ENCODE measurements at regions not wholly inside any gene's neighbourhood (a gene's known extent, or its start where the extent isn't known, plus 50 kb on each side); places are given as distances from the start of the nearest gene placed in this dataset.

DNA sequence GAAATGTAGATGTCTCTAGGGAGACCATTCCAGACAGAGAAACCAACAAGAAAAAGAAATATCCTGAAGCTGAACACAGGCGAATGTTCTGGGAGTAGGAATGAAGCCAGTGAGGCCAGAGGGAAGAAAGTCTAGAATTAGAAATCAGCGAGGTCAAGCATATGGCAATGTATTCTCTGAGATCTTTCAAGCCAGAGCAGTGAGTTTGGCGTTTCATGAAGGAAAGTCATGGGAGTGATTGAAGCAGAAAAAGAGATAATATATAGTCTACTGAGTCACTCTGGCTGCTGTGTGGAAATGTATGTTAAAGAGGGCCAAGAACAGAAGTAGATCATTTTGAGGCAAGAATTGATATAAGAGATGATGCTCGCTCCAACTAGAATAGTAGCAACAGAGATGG lies 576.0 kb downstream of the PCDH17 start:
- TF ChIP-seq, protein P1, sequence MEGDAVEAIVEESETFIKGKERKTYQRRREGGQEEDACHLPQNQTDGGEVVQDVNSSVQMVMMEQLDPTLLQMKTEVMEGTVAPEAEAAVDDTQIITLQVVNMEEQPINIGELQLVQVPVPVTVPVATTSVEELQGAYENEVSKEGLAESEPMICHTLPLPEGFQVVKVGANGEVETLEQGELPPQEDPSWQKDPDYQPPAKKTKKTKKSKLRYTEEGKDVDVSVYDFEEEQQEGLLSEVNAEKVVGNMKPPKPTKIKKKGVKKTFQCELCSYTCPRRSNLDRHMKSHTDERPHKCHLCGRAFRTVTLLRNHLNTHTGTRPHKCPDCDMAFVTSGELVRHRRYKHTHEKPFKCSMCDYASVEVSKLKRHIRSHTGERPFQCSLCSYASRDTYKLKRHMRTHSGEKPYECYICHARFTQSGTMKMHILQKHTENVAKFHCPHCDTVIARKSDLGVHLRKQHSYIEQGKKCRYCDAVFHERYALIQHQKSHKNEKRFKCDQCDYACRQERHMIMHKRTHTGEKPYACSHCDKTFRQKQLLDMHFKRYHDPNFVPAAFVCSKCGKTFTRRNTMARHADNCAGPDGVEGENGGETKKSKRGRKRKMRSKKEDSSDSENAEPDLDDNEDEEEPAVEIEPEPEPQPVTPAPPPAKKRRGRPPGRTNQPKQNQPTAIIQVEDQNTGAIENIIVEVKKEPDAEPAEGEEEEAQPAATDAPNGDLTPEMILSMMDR (IDR thresholded peaks at IDR 0.05) = no peak
- no peak for TF ChIP-seq YY1 (IDR thresholded peaks at IDR 0.05; ENCODE audit: low read depth)
- TF ChIP-seq, protein P2, sequence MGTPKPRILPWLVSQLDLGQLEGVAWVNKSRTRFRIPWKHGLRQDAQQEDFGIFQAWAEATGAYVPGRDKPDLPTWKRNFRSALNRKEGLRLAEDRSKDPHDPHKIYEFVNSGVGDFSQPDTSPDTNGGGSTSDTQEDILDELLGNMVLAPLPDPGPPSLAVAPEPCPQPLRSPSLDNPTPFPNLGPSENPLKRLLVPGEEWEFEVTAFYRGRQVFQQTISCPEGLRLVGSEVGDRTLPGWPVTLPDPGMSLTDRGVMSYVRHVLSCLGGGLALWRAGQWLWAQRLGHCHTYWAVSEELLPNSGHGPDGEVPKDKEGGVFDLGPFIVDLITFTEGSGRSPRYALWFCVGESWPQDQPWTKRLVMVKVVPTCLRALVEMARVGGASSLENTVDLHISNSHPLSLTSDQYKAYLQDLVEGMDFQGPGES (IDR thresholded peaks at IDR 0.05; ENCODE audit: low read depth, low read length) = no peak
- TF ChIP-seq FOSL2 (IDR thresholded peaks at IDR 0.05; ENCODE audit: borderline replicate concordance, low read depth) = no peak
- no peak for TF ChIP-seq GABPA (IDR thresholded peaks at IDR 0.05; ENCODE audit: low read depth)
- TF ChIP-seq EZH2phosphoT487 (IDR thresholded peaks at IDR 0.05; ENCODE audit: borderline replicate concordance, low read depth) = no peak
- no peak for TF ChIP-seq JUND (IDR thresholded peaks at IDR 0.05)
